Stimulated activated CD8-positive, alpha-beta memory T cell treated with anti-CD3 and anti-CD28 coated beads, Interleukin-15, amount 100 ng/mL, for 4 hours (primary cell): ENCODE measurements at regions not wholly inside any gene's neighbourhood (a gene's known extent, or its start where the extent isn't known, plus 50 kb on each side); places are given as distances from the start of the nearest gene placed in this dataset.
"Not testable (repeated sequence)": the region's sequence is repeated elsewhere in the genome, so short reads cannot be mapped to it uniquely, and the experiment has no call there.

Source experiments
- DNase-seq, 2 donors: peaks; one replicate each; pipeline ENCODE4 v3.0.0-alpha.2; 2020; ENCODE audit warnings: low read depth in 2 of 2

- DNase-seq, result no peak
These were observed 479.4 kb upstream of the ZEB2 start for GRCh38 chr2:144999071-144999875.

- DNase-seq, result no peak
These were observed 478.5 kb upstream of the ZEB2 start for GRCh38 chr2:144998435-144998834.

- no peak for DNase-seq
These were observed 476.4 kb upstream of the ZEB2 start for GRCh38 chr2:144996225-144996795.

GRCh38 chr2:144995482-144995881 is 475.6 kb upstream of the ZEB2 start:
- no peak for DNase-seq

- DNase-seq, result no peak
These were observed 470.7 kb upstream of the ZEB2 start for GRCh38 chr2:144990661-144991060.

GRCh38 chr2:144989579-144990270 is 469.8 kb upstream of the ZEB2 start:
- no peak for DNase-seq

GRCh38 chr2:144988591-144988990 is 468.7 kb upstream of the ZEB2 start:
- no peak for DNase-seq

GRCh38 chr2:144986691-144987090 is 466.8 kb upstream of the ZEB2 start:
- no peak for DNase-seq

- no peak for DNase-seq
These were observed 464.1 kb upstream of the ZEB2 start for GRCh38 chr2:144984038-144984437.

GRCh38 chr2:144983107-144983506 is 463.2 kb upstream of the ZEB2 start:
- no peak for DNase-seq

- DNase-seq, result no peak
These were observed 462.6 kb upstream of the ZEB2 start for GRCh38 chr2:144982481-144982880.

GRCh38 chr2:144975881-144976280 is 456.0 kb upstream of the ZEB2 start:
- DNase-seq, result no peak

GRCh38 chr2:144972676-144973075 is 452.8 kb upstream of the ZEB2 start:
- DNase-seq, result no peak

GRCh38 chr2:144971786-144972335 is 451.9 kb upstream of the ZEB2 start:
- DNase-seq, result no peak

- not testable (repeated sequence) for DNase-seq
These were observed 450.5 kb upstream of the ZEB2 start for GRCh38 chr2:144970410-144970809.

GRCh38 chr2:144969564-144969963 is 449.6 kb upstream of the ZEB2 start:
- DNase-seq, result not testable (repeated sequence)

GRCh38 chr2:144967961-144968360 is 448.0 kb upstream of the ZEB2 start:
- DNase-seq, result no peak

GRCh38 chr2:144965172-144965571 is 445.3 kb upstream of the ZEB2 start:
- DNase-seq, result no peak

GRCh38 chr2:144963031-144963430 is 443.1 kb upstream of the ZEB2 start:
- no peak for DNase-seq

- DNase-seq, result no peak
These were observed 439.5 kb upstream of the ZEB2 start for GRCh38 chr2:144959416-144959815.

GRCh38 chr2:144950899-144951560 is 431.1 kb upstream of the ZEB2 start:
- no peak for DNase-seq

GRCh38 chr2:144948205-144948855 is 428.4 kb upstream of the ZEB2 start:
- DNase-seq, result no peak
